GM23248 (cell line): ENCODE measurements at regions not wholly inside any gene's neighbourhood (a gene's known extent, or its start where the extent isn't known, plus 50 kb on each side); places are given as distances from the start of the nearest gene placed in this dataset.

Experiments
- DNase-seq: peaks from one replicate; pipeline ENCODE4 v3.0.0-alpha.2; 2015
- H2AFZ ChIP-seq: fragments of 200-600 bp; sonication (generic); 2 replicates; pipeline ENCODE4 v1.6.1; 2016; ENCODE audit warnings: antibody characterized with exemption
- H3F3A ChIP-seq: fragments of 200-600 bp; sonication (generic); 2 replicates; pipeline ENCODE4 v1.6.1; 2016; ENCODE audit warnings: mild to moderate bottlenecking, antibody characterized with exemption, mixed run types; ENCODE audit not compliant: insufficient read depth
- H3K27ac ChIP-seq: fragments of 200-600 bp; sonication (generic); 2 replicates; pipeline ENCODE4 v1.5.1; 2016; ENCODE audit warnings: mild to moderate bottlenecking
- H3K27me3 ChIP-seq: fragments of 200-600 bp; sonication (generic); replicated peaks from 2 replicates; pipeline ENCODE4 v1.6.1; 2016; ENCODE audit warnings: mild to moderate bottlenecking; ENCODE audit not compliant: insufficient read depth
- H3K36me3 ChIP-seq: fragments of 200-600 bp; sonication (generic); 2 replicates; pipeline ENCODE4 v1.6.1; 2016; ENCODE audit warnings: low read depth, mild to moderate bottlenecking
- H3K4me1 ChIP-seq: fragments of 200-600 bp; sonication (generic); 2 replicates; pipeline ENCODE4 v1.6.1; 2016; ENCODE audit warnings: mild to moderate bottlenecking; ENCODE audit not compliant: insufficient read depth
- H3K4me2 ChIP-seq: fragments of 200-600 bp; sonication (generic); one replicate; pipeline ENCODE4 v1.6.1; 2016; ENCODE audit warnings: mild to moderate bottlenecking; ENCODE audit not compliant: unreplicated experiment
- H3K4me3 ChIP-seq: fragments of 200-600 bp; sonication (generic); 2 replicates; pipeline ENCODE4 v1.5.1; 2016; ENCODE audit warnings: mild to moderate bottlenecking
- H3K79me2 ChIP-seq: fragments of 200-600 bp; sonication (generic); 2 replicates; pipeline ENCODE4 v1.6.1; 2016; ENCODE audit warnings: mild to moderate bottlenecking; ENCODE audit not compliant: insufficient read depth
- H3K9ac ChIP-seq: fragments of 200-600 bp; sonication (generic); 2 replicates; pipeline ENCODE4 v1.6.1; 2016; ENCODE audit warnings: mild to moderate bottlenecking
- H3K9me2 ChIP-seq: fragments of 200-600 bp; sonication (generic); 2 replicates; pipeline ENCODE4 v1.6.1; 2016; ENCODE audit warnings: mixed run types, mild to moderate bottlenecking, moderate library complexity; ENCODE audit not compliant: insufficient read depth
- H3K9me3 ChIP-seq: fragments of 200-600 bp; sonication (generic); one replicate; pipeline ENCODE4 v1.6.1; 2017; ENCODE audit warnings: low read depth
- H4K20me1 ChIP-seq: fragments of 200-600 bp; sonication (generic); 2 replicates; pipeline ENCODE4 v1.6.0; 2016; ENCODE audit not compliant: insufficient read depth
- EZH2 ChIP-seq: fragments of 200-600 bp; sonication (generic); IDR thresholded peaks from 2 replicates; pipeline ENCODE4 v1.6.1; 2018; ENCODE audit warnings: antibody characterized with exemption, mild to moderate bottlenecking; ENCODE audit not compliant: insufficient read depth, poor library complexity, severe bottlenecking
- EZH2phosphoT487 ChIP-seq: fragments of 200-600 bp; sonication (generic); IDR thresholded peaks from 2 replicates; pipeline ENCODE4 v1.6.1; 2018; ENCODE audit warnings: antibody characterized with exemption, moderate library complexity, mild to moderate bottlenecking, low read depth; ENCODE audit not compliant: insufficient read depth
- WGBS, 2 experiments: methylation state at CpG; one replicate each; pipeline ENCODE4 v1.1.6; 2015 to 2017; ENCODE audit warnings: low lambda C conversion rate in 2 of 2, low coverage in 1 of 2; ENCODE audit errors: missing lambda C conversion rate in 2 of 2; 5-methylcytosine and 5-hydroxymethylcytosine counted together
- in situ Hi-C: fragments of 300-500 bp; cut with MboI; formaldehyde crosslinking; loops from 2 replicates; pipeline ENCODE4 v1.15.0; 2020

GRCh38 chr4:159765382-159765781 is 662.5 kb downstream of the RAPGEF2 start:
- Histone ChIP-seq H3K27me3 (no peaks in the 10 kb centered on the region), H2AFZ (no peak overlapping the region), H3K9me3 (no peaks in the 10 kb centered on the region), H3K4me3 (no peak overlapping the region), H3K27ac (no peak overlapping the region), H3K9ac (no peak overlapping the region), H3K36me3 (no peaks in the 10 kb centered on the region), H3K79me2 (no peaks in the 10 kb centered on the region), H3K4me2 (no peak overlapping the region), H3K9me2 (no peaks in the 10 kb centered on the region), H4K20me1 (no peaks in the 10 kb centered on the region), H3F3A (no peaks in the 10 kb centered on the region), H3K4me1 (no peaks in the 10 kb centered on the region)
- in situ Hi-C loops = no loop called here
- WGBS, 2 experiments = 35 to 40% methylated on average over 1 of the region's 1 CpG
- DNase-seq = peak; percentile 0
- no peak for TF ChIP-seq EZH2
- TF ChIP-seq EZH2phosphoT487 = no peak

- no peaks in the 10 kb centered on the region for H3K9me3 ChIP-seq
- peak overlapping the region; percentile 12; the same call in 1 of the 2 replicates for H2AFZ ChIP-seq
- H3F3A ChIP-seq = no peaks in the 10 kb centered on the region
- no peak overlapping the region for H3K4me3 ChIP-seq
- H3K4me2 ChIP-seq = no peak overlapping the region
- H3K79me2 ChIP-seq = no peaks in the 10 kb centered on the region
- in situ Hi-C loops = no loop called here
- no peak for TF ChIP-seq EZH2
- TF ChIP-seq EZH2phosphoT487 = no peak
- DNase-seq = peak; percentile 2
- no peaks in the 10 kb centered on the region for H3K36me3 ChIP-seq
- WGBS, 2 experiments = 30 to 32% methylated on average over 7 of the region's 7 CpGs
- no peak overlapping the region for H3K27ac ChIP-seq
- no peaks in the 10 kb centered on the region for H3K27me3 ChIP-seq
- no peaks in the 10 kb centered on the region for H3K4me1 ChIP-seq
- H3K9ac ChIP-seq = no peak overlapping the region
- H3K9me2 ChIP-seq = no peaks in the 10 kb centered on the region
- no peaks in the 10 kb centered on the region for H4K20me1 ChIP-seq
Measured at GRCh38 chr4:159766241-159766640, 663.4 kb downstream of the RAPGEF2 start.

- H2AFZ ChIP-seq = no peak overlapping the region
- no peak overlapping the region for H3K9ac ChIP-seq
- H3K4me3 ChIP-seq = no peak overlapping the region
- no peaks in the 10 kb centered on the region for H3F3A ChIP-seq
- no peaks in the 10 kb centered on the region for H3K4me1 ChIP-seq
- no peaks in the 10 kb centered on the region for H4K20me1 ChIP-seq
- H3K9me3 ChIP-seq = no peaks in the 10 kb centered on the region
- in situ Hi-C loops = no loop called here
- no peak overlapping the region for H3K4me2 ChIP-seq
- no peaks in the 10 kb centered on the region for H3K9me2 ChIP-seq
- H3K36me3 ChIP-seq = no peaks in the 10 kb centered on the region
- H3K27ac ChIP-seq = no peak overlapping the region
- no peaks in the 10 kb centered on the region for H3K79me2 ChIP-seq
- DNase-seq = no peak
- no peak for TF ChIP-seq EZH2
- no peak for TF ChIP-seq EZH2phosphoT487
- H3K27me3 ChIP-seq = no peaks in the 10 kb centered on the region
Measured at GRCh38 chr4:159767406-159767805, 664.5 kb downstream of the RAPGEF2 start.

DNA sequence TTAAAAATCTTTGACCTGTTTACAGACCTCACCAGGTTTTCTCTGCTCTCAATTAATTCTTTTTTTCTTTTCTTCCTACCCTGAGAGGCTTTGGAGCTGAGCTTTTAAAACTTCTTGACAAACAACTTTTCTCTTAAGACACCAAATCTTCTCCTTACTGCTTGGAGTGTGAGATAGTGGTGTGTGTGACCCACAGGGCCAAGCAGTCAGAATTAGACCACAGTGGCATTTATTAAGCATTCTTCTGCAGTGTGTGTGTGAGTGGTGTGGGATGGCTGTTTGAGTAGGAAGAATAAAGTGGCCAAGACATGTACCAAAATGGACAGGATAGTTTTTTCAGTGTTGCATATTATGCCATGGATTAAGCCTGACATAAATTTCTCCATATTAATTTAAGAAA is 665.1 kb downstream of the RAPGEF2 start:
- no peak for TF ChIP-seq EZH2
- DNase-seq = no peak

GRCh38 chr4:159770401-159770800 is 667.5 kb downstream of the RAPGEF2 start:
- Histone ChIP-seq H3K36me3 (no peaks in the 10 kb centered on the region), H3F3A (no peaks in the 10 kb centered on the region), H3K4me2 (no peak overlapping the region), H3K4me1 (no peaks in the 10 kb centered on the region), H4K20me1 (no peaks in the 10 kb centered on the region), H3K27ac (no peak overlapping the region), H3K9me2 (no peaks in the 10 kb centered on the region), H2AFZ (no peak overlapping the region), H3K4me3 (no peak overlapping the region), H3K27me3 (no peaks in the 10 kb centered on the region), H3K9ac (no peak overlapping the region), H3K79me2 (no peaks in the 10 kb centered on the region), H3K9me3 (no peaks in the 10 kb centered on the region)
- DNase-seq = no peak
- WGBS, 2 experiments = 0% methylated on average over 1 of the region's 1 CpG
- no peak for TF ChIP-seq EZH2phosphoT487
- TF ChIP-seq EZH2 = no peak
- in situ Hi-C loops = no loop called here

More for the DNA sequence above, 665.1 kb downstream of the RAPGEF2 start:
- Histone ChIP-seq H2AFZ (no peak overlapping the region), H3F3A (no peaks in the 10 kb centered on the region), H3K9me3 (no peaks in the 10 kb centered on the region), H3K9me2 (no peaks in the 10 kb centered on the region), H4K20me1 (no peaks in the 10 kb centered on the region), H3K36me3 (no peaks in the 10 kb centered on the region), H3K9ac (no peak overlapping the region), H3K4me3 (no peak overlapping the region), H3K27me3 (no peaks in the 10 kb centered on the region), H3K4me2 (no peak overlapping the region), H3K79me2 (no peaks in the 10 kb centered on the region), H3K4me1 (no peaks in the 10 kb centered on the region), H3K27ac (no peak overlapping the region)
- in situ Hi-C loops = no loop called here
